ENCODE measurements at regions not wholly inside any gene's neighbourhood (a gene's known extent, or its start where the extent isn't known, plus 50 kb on each side); places are given as distances from the start of the nearest gene placed in this dataset.

- H3K4me1 Mint-ChIP-seq, result no peaks in the 10 kb centered on the region
- TF ChIP-seq NR3C1 (CRISPR knock-in tag; conservative IDR thresholded peaks at IDR 0.05; ENCODE audit: low read depth), result no peak
- no peak for TF ChIP-seq SOX15 (CRISPR knock-in tag; IDR thresholded peaks at IDR 0.05)
- no peak for TF ChIP-seq ZNF317 (CRISPR knock-in tag; IDR thresholded peaks at IDR 0.05; ENCODE audit: borderline replicate concordance, low read depth)
- TF ChIP-seq TEAD1 (CRISPR knock-in tag; IDR thresholded peaks at IDR 0.05), result no peak
- TF ChIP-seq ZNF281 (CRISPR knock-in tag; IDR thresholded peaks at IDR 0.05), result no peak
- no peak for TF ChIP-seq ZNF671 (CRISPR knock-in tag; IDR thresholded peaks at IDR 0.05)
- TF ChIP-seq E2F4 (CRISPR knock-in tag; IDR thresholded peaks at IDR 0.05; ENCODE audit: borderline replicate concordance, low read depth), result no peak
- TF ChIP-seq CREM (CRISPR knock-in tag; IDR thresholded peaks at IDR 0.05), result no peak
- no peak for TF ChIP-seq ETV6 (CRISPR knock-in tag; IDR thresholded peaks at IDR 0.05)
- no peak for TF ChIP-seq ZNF138 (CRISPR knock-in tag; conservative IDR thresholded peaks at IDR 0.05)
- TF ChIP-seq AR (CRISPR knock-in tag; IDR thresholded peaks at IDR 0.05), result no peak
- TF ChIP-seq ZNF512 (CRISPR knock-in tag; IDR thresholded peaks at IDR 0.05; ENCODE audit: borderline replicate concordance), result no peak
- TF ChIP-seq SP1 (CRISPR knock-in tag; conservative IDR thresholded peaks at IDR 0.05), result no peak
- no peak for TF ChIP-seq ZMAT4 (CRISPR knock-in tag; IDR thresholded peaks at IDR 0.05)
- TF ChIP-seq AFF4 (CRISPR knock-in tag; IDR thresholded peaks at IDR 0.05; ENCODE audit: borderline replicate concordance), result no peak
- no peak for TF ChIP-seq KAT7 (CRISPR knock-in tag; IDR thresholded peaks at IDR 0.05; ENCODE audit: borderline replicate concordance)
- no peak for TF ChIP-seq FOXK1 (CRISPR knock-in tag; IDR thresholded peaks at IDR 0.05)
- TF ChIP-seq IRF1 (CRISPR knock-in tag; IDR thresholded peaks at IDR 0.05), result no peak
- no peak for TF ChIP-seq EMX1 (CRISPR knock-in tag; IDR thresholded peaks at IDR 0.05)
- no peak overlapping the region for H3K4me3 Mint-ChIP-seq
- H3K36me3 Mint-ChIP-seq, result peaks cover 55% of the 10 kb centered on the region
- ATAC-seq (no peak), DNase-seq (ENCODE audit: low spot score) (no peak)
- peaks cover 17% of the 10 kb centered on the region for H3K27me3 Mint-ChIP-seq (ENCODE audit: low read depth)
- POLR2A ChIA-PET, result interaction anchor here (0.5 kb wide), 1 partner anchor 944 kb away, joined by 3 read pairs; no protein-coding TSS in a partner anchor
- no peak overlapping the region for H3K27ac Mint-ChIP-seq
- peaks cover 81% of the 10 kb centered on the region for H3K9me3 Mint-ChIP-seq
- CTCF ChIA-PET, result interaction anchor here (0.5 kb wide), 1 partner anchor 9 kb away, joined by 5 read pairs; no protein-coding TSS in a partner anchor
Measured at GRCh38 chr1:5297180-5297885, 642.9 kb downstream of the AJAP1 start.

Measured in WTC11 (cell line).